Stimulated activated CD4-positive, alpha-beta T cell treated with anti-CD3 and anti-CD28 coated beads, Interleukin-2, amount 100 ng/mL, for 4 hours (primary cell): ENCODE measurements at regions not wholly inside any gene's neighbourhood (a gene's known extent, or its start where the extent isn't known, plus 50 kb on each side); places are given as distances from the start of the nearest gene placed in this dataset.

Experiments
- DNase-seq: peaks from one replicate; pipeline ENCODE4 v3.0.0-alpha.2; 2020; ENCODE audit warnings: low read depth

DNA sequence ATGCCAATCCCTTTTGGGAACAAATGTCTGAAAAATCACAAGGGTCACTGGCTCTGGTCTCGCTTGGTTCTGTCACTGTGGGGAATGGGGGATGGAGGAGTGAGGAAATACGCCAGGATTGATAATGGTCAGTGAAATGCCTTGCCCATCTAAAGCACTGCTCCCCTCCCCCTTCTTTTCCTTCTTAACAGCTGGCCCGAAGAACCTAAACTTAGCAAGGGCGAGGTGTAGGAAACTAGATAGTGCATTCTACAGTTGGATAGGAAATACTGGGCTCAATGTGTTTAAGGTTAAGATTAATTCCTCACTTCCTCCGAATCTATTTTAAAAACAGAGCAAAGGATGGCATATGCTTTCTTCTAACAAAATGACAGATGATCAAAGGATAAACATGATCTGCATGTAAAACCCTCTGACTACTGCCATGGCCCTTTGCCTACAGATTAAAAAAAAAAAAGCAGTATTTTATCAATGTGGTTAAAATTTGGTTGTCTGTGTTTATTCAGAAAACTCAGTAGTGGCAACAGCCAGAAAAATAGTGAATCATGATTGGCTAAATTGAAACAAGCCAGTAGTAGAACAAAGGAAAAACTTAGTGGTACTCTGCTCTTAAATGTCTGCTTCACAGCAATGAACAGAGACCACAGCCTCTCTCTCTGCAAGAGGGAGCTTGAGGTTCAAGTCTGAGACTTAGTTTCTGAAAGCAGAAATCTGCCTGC is 86.1 kb upstream of the VAV3 start:
- DNase-seq = no peak

- DNase-seq = no peak
These were observed 85.2 kb upstream of the VAV3 start for GRCh38 chr1:108050158-108050557.

- no peak for DNase-seq
These were observed 84.3 kb upstream of the VAV3 start for GRCh38 chr1:108049178-108049819.

DNA sequence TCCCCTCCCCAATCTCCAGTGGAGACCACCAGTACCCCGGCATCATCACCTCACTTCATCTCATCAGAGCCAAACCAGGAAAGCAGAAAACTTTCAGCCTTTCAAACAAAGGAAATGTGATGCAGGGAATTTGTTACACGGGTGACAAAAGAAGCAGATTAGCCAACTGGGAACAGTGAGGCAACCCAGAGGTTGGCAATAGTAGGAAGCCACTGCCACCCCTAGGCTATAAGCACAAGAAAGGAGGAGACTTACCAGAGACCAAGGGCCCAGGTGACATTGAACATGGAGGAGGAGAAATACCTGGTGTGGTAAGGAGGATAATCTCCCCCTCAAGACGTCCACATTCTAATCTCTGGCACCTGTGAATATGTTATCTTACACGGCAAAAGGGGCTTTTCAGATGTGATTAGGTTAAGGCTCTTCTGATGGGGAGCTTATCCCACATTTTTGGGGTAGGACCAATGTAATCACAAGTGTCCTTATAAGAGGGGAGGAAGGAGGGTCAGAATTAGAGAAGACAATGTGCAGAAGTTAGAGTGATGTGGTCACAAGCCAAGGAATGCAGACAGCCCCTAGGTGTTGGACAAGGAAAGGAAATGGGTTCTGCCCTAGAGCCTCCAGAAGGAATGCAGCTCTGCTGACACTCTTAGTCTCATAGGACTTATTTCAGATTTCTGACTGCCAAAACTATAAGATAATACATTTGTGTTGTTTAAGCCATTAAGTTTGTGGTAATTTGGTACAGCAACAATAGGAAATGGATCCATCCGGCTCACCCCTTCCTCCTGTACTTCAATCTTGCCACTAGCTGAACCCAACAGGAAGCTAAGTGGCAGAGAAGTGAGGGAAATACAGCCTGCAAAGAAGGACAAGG is 83.6 kb upstream of the VAV3 start:
- no peak for DNase-seq

GRCh38 chr1:108047085-108047484 is 82.1 kb upstream of the VAV3 start:
- no peak for DNase-seq

GRCh38 chr1:108046026-108046425 is 81.0 kb upstream of the VAV3 start:
- no peak for DNase-seq

GRCh38 chr1:108045460-108045859 is 80.5 kb upstream of the VAV3 start:
- no peak for DNase-seq

- DNase-seq = no peak
These were observed 79.3 kb upstream of the VAV3 start for GRCh38 chr1:108044318-108044717.

DNA sequence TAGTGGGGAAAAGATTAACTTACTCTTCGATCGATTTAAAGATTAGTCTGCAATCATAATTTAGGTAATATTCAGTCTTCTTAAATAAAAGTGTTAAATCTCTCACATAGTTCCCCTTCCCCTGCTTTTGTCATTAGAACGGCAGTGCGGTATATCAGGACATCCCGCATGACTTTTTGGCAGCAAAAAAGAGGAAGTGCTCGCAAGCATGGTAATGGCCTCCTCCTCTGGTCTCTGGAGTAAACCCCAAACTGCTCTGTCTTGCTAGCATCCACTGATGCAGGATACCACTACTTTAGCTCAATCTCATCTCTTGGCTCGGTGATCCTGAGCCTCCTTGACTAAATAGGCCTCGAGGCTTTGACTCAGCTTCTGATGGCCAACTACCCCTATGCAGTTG is 78.7 kb upstream of the VAV3 start:
- no peak for DNase-seq

- no peak for DNase-seq
These were observed 77.6 kb upstream of the VAV3 start for GRCh38 chr1:108042610-108043009.

DNA sequence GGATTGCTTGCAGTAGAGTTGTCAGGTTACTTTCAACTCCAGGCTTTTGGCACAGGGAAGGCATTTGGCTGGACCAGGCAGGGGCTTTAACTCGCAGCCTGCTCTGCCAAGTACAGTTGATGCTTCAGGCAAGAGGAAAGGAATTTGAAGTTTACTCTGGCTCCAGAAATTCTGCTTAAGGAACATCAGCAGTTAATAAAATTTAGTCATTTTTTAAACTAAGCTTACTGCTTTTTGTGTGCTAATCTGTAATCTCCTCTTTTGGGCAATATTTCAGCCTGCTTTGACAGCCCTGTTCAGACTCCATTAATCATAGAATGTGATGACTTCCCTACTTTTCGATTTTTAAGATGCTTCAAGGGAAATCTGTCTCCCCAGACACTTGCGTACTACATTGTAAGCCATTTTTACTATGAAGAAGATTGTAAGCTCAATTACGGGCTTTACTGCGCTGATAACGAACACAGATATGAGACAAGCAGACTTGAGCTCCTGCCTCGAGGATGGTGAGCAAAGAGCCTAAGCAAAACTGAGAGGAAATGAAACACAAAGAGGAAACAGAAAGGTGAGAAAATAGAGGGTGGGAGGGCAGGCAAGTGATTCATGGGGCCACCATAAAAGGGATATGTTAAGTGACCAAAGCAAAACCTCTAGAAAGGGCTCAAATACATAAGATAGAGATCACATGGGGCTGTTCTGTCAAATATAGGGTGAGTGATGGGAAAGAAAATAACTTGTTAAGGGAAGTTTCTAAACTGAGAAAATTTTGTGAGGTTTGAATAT is 76.6 kb upstream of the VAV3 start:
- no peak for DNase-seq

GRCh38 chr1:108038653-108039236 is 73.8 kb upstream of the VAV3 start:
- DNase-seq = no peak

GRCh38 chr1:108036796-108037562 is 72.0 kb upstream of the VAV3 start:
- no peak for DNase-seq

DNA sequence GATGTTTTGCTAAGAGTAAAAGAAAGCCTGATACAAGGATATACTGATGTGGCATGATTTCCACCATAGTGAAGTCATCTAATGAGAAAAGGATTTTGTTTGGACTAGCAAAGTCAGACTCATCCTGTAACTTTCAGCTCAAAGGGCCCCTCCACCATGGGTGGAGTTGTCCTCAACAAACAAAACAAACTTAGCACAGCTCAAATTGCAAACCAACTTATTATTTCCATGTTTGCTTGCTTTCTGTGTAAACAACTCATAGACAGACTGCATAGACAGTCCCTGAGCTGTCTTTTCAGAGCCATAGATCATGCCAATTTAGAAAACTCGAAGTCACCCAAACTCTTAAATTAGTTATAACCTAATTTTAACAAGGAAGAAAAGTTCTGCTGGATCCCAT is 69.4 kb upstream of the VAV3 start:
- DNase-seq = no peak

DNA sequence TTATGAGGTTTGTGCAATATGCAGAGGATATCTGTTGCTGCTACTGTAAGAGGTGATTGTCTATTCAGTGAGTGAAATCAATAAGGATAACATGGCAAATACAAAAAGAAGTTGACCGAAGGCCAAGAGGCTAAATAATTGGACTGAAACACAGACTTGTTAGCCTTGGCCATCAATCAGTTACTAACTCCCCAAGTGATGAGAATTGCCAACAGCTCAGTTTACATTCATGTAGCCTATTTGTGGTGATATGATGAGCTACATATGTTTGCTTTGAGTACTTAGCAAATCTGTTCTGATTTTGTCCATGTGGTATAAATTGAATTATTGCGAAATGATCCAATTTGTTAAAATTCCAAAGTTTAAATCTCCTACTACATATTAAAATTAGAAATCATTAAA is 68.6 kb upstream of the VAV3 start:
- DNase-seq = no peak

DNA sequence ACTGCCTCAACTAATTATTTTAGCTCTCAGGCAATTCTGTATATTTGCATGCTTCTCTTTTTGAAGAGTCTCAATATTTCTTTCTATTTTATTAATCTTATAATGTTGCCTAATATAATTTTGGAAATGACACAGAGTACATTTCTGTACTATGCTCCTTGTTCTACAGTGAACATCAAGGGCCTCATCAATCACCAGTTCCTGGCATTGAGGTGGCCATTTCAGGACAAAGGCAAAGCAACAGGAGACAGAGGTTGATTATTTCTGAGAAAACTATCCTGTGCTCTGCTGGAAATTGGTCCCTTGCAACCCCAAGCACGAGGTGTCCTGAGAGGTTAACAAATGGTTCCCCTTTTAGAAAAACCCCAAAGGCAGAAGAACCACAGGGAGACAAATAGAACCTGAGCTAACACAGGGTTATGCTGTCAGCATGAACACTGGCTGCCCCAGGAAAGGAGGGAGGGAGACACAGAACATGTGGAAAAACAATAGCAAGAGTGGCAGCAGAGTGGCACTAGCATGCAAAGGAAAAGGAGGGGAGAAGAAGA is 63.9 kb upstream of the VAV3 start:
- DNase-seq = no peak

GRCh38 chr1:108027389-108027788 is 62.4 kb upstream of the VAV3 start:
- DNase-seq = no peak

- no peak for DNase-seq
These were observed 52.7 kb upstream of the VAV3 start for GRCh38 chr1:108017698-108018097.

DNA sequence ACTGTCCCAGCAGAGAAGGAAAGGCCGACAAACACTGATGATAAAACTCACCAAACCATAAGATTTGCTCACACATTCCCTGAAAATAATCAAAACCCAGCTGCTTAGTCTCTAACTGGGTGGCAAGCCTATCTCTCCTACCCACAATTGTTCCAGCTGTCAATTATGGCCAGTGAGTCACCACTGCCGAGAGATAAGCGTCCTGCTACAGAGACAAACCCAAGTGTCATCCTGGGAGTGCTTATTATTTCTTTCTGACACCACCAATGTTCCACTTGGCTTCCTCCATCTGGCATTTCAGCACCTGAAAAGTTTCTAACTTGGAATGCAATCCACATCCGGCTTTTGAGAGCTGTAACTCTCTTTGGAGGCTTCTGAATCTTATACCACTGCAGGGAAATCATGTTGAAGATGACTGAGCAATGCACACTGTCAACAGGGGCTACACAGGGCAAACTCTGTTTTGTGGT is 51.5 kb upstream of the VAV3 start:
- no peak for DNase-seq
